Activated CD8-positive, alpha-beta T cell treated with anti-CD3 and anti-CD28 coated beads, Interleukin-2, amount 10 ng/mL, durations not matched to agents 7 days and 5 days (primary cell): ENCODE measurements at regions not wholly inside any gene's neighbourhood (a gene's known extent, or its start where the extent isn't known, plus 50 kb on each side); places are given as distances from the start of the nearest gene placed in this dataset.
"Not testable (repeated sequence)": the region's sequence is repeated elsewhere in the genome, so short reads cannot be mapped to it uniquely, and the experiment has no call there.

Experiments
- ATAC-seq: fragments of 150-1000 bp; cut with Tn5 transposase; one replicate; pipeline ENCODE4 v1.10.0; 2021; ENCODE audit warnings: moderate library complexity
- CTCF ChIA-PET: fragments of 350-600 bp; sonication (Branson Sonifier 250); formaldehyde crosslinking; loops from one replicate; lab custom pipeline; 2021; ENCODE audit warnings: antibody characterized with exemption; lab: Charles Lee
- POLR2A ChIA-PET: fragments of 350-600 bp; sonication (Branson Sonifier 250); formaldehyde crosslinking; loops from one replicate; lab custom pipeline; 2021; ENCODE audit warnings: antibody characterized with exemption; lab: Charles Lee
- DNase-seq: peaks from one replicate; pipeline ENCODE4 v3.0.0-alpha.2; 2020
- H3K27ac Mint-ChIP-seq: one replicate; pipeline ENCODE4 v1.8.0; 2021; ENCODE audit warnings: mild to moderate bottlenecking, mixed read lengths
- H3K27me3 Mint-ChIP-seq: one replicate; pipeline ENCODE4 v1.8.0; 2021; ENCODE audit warnings: low read depth, mixed read lengths
- H3K36me3 Mint-ChIP-seq: one replicate; pipeline ENCODE4 v1.8.0; 2021; ENCODE audit warnings: low read depth, mixed read lengths
- H3K4me1 Mint-ChIP-seq: one replicate; pipeline ENCODE4 v1.8.0; 2021; ENCODE audit warnings: low read depth, mixed read lengths
- H3K4me3 Mint-ChIP-seq: one replicate; pipeline ENCODE4 v1.8.0; 2021; ENCODE audit warnings: mild to moderate bottlenecking, mixed read lengths
- H3K9me3 Mint-ChIP-seq: one replicate; pipeline ENCODE4 v1.8.0; 2022; ENCODE audit warnings: mixed read lengths; ENCODE audit not compliant: insufficient read depth

- ATAC-seq, result no peak
- no peak overlapping the region for H3K4me3 Mint-ChIP-seq
- H3K9me3 Mint-ChIP-seq, result no peaks in the 10 kb centered on the region
- H3K27ac Mint-ChIP-seq, result no peak overlapping the region
- CTCF ChIA-PET, result no interaction called here
- peaks cover 15% of the 10 kb centered on the region for H3K27me3 Mint-ChIP-seq
- no peaks in the 10 kb centered on the region for H3K4me1 Mint-ChIP-seq
- H3K36me3 Mint-ChIP-seq, result no peaks in the 10 kb centered on the region
- POLR2A ChIA-PET, result no interaction called here
- no peak for DNase-seq
These were observed 171.4 kb downstream of the COPRS start for GRCh38 chr17:31687505-31688126.

GRCh38 chr17:31686495-31686894, 172.5 kb downstream of the COPRS start:
- Mint-ChIP-seq H3K36me3 (no peaks in the 10 kb centered on the region), H3K27me3 (peaks cover 20% of the 10 kb centered on the region), H3K4me3 (no peak overlapping the region), H3K9me3 (no peaks in the 10 kb centered on the region), H3K4me1 (no peaks in the 10 kb centered on the region), H3K27ac (no peak overlapping the region)
- CTCF ChIA-PET, result no interaction called here
- ATAC-seq (no peak), DNase-seq (no peak)
- POLR2A ChIA-PET, result no interaction called here

GRCh38 chr17:31684901-31685300, 174.1 kb downstream of the COPRS start:
- ATAC-seq (no peak), DNase-seq (no peak)
- Mint-ChIP-seq H3K36me3 (no peaks in the 10 kb centered on the region), H3K27ac (no peak overlapping the region), H3K4me1 (peaks cover 5% of the 10 kb centered on the region), H3K9me3 (no peaks in the 10 kb centered on the region), H3K4me3 (no peak overlapping the region), H3K27me3 (peaks cover 23% of the 10 kb centered on the region)
- ChIA-PET POLR2A (no interaction called here), CTCF (no interaction called here)

- ATAC-seq (no peak), DNase-seq (peak; percentile 34)
- Mint-ChIP-seq H3K4me3 (no peak overlapping the region), H3K27me3 (peaks cover 23% of the 10 kb centered on the region), H3K9me3 (no peaks in the 10 kb centered on the region), H3K27ac (no peak overlapping the region), H3K4me1 (peaks cover 5% of the 10 kb centered on the region), H3K36me3 (no peaks in the 10 kb centered on the region)
- CTCF ChIA-PET, result no interaction called here
- POLR2A ChIA-PET, result no interaction called here
These were observed 178.9 kb downstream of the COPRS start for GRCh38 chr17:31680126-31680525.

- POLR2A ChIA-PET, result no interaction called here
- Mint-ChIP-seq H3K4me3 (no peak overlapping the region), H3K36me3 (no peaks in the 10 kb centered on the region), H3K9me3 (no peaks in the 10 kb centered on the region), H3K27me3 (peaks cover 24% of the 10 kb centered on the region), H3K4me1 (peaks cover 5% of the 10 kb centered on the region), H3K27ac (no peak overlapping the region)
- ATAC-seq (no peak), DNase-seq (no peak)
- CTCF ChIA-PET, result no interaction called here
These were observed 179.4 kb downstream of the COPRS start for GRCh38 chr17:31679667-31680066.

GRCh38 chr17:31678431-31678830, 180.6 kb downstream of the COPRS start:
- Mint-ChIP-seq H3K27ac (no peak overlapping the region), H3K36me3 (no peaks in the 10 kb centered on the region), H3K9me3 (no peaks in the 10 kb centered on the region), H3K4me3 (no peak overlapping the region), H3K4me1 (peaks cover 5% of the 10 kb centered on the region), H3K27me3 (peaks cover 17% of the 10 kb centered on the region)
- DNase-seq (no peak), ATAC-seq (no peak)
- ChIA-PET CTCF (no interaction called here), POLR2A (no interaction called here)

- Mint-ChIP-seq H3K4me1 (peaks cover 5% of the 10 kb centered on the region), H3K9me3 (no peaks in the 10 kb centered on the region), H3K27me3 (peaks cover 14% of the 10 kb centered on the region), H3K27ac (no peak overlapping the region), H3K4me3 (no peak overlapping the region), H3K36me3 (no peaks in the 10 kb centered on the region)
- CTCF ChIA-PET, result no interaction called here
- POLR2A ChIA-PET, result no interaction called here
- DNase-seq, result no peak
- no peak for ATAC-seq
These were observed 181.4 kb downstream of the COPRS start for GRCh38 chr17:31677681-31678080.

- no peaks in the 10 kb centered on the region for H3K9me3 Mint-ChIP-seq
- H3K36me3 Mint-ChIP-seq, result no peaks in the 10 kb centered on the region
- H3K27ac Mint-ChIP-seq, result no peak overlapping the region
- peaks cover 5% of the 10 kb centered on the region for H3K4me1 Mint-ChIP-seq
- H3K27me3 Mint-ChIP-seq, result peaks cover 8% of the 10 kb centered on the region
- CTCF ChIA-PET, result no interaction called here
- ATAC-seq (no peak), DNase-seq (no peak)
- POLR2A ChIA-PET, result no interaction called here
- no peak overlapping the region for H3K4me3 Mint-ChIP-seq
These were observed 182.0 kb downstream of the COPRS start for GRCh38 chr17:31677036-31677435.

GRCh38 chr17:31675392-31675791, 183.7 kb downstream of the COPRS start:
- ATAC-seq, POLR2A ChIA-PET, H3K36me3 Mint-ChIP-seq, H3K9me3 Mint-ChIP-seq, H3K27me3 Mint-ChIP-seq, H3K4me1 Mint-ChIP-seq, DNase-seq, H3K4me3 Mint-ChIP-seq, H3K27ac Mint-ChIP-seq, CTCF ChIA-PET: not testable (repeated sequence)

- ChIA-PET POLR2A (no interaction called here), CTCF (no interaction called here)
- peaks cover 7% of the 10 kb centered on the region for H3K27me3 Mint-ChIP-seq
- no peak overlapping the region for H3K4me3 Mint-ChIP-seq
- H3K36me3 Mint-ChIP-seq, result no peaks in the 10 kb centered on the region
- no peaks in the 10 kb centered on the region for H3K9me3 Mint-ChIP-seq
- DNase-seq (no peak), ATAC-seq (no peak)
- no peak overlapping the region for H3K27ac Mint-ChIP-seq
- H3K4me1 Mint-ChIP-seq, result peaks cover 5% of the 10 kb centered on the region
These were observed 184.2 kb downstream of the COPRS start for GRCh38 chr17:31674717-31675349.

- peaks cover 5% of the 10 kb centered on the region for H3K4me1 Mint-ChIP-seq
- no peak for DNase-seq
- ChIA-PET POLR2A (no interaction called here), CTCF (no interaction called here)
- no peaks in the 10 kb centered on the region for H3K9me3 Mint-ChIP-seq
- no peak overlapping the region for H3K27ac Mint-ChIP-seq
- no peak overlapping the region for H3K4me3 Mint-ChIP-seq
- H3K36me3 Mint-ChIP-seq, result no peaks in the 10 kb centered on the region
- no peak for ATAC-seq
- H3K27me3 Mint-ChIP-seq, result peaks cover 12% of the 10 kb centered on the region
These were observed 184.7 kb downstream of the COPRS start for GRCh38 chr17:31674305-31674704.

- H3K27ac Mint-ChIP-seq, result no peak overlapping the region
- H3K4me1 Mint-ChIP-seq, result peaks cover 5% of the 10 kb centered on the region
- CTCF ChIA-PET, result no interaction called here
- DNase-seq (no peak), ATAC-seq (no peak)
- peaks cover 20% of the 10 kb centered on the region for H3K27me3 Mint-ChIP-seq
- H3K9me3 Mint-ChIP-seq, result no peaks in the 10 kb centered on the region
- POLR2A ChIA-PET, result interaction anchor here (0.7 kb wide), 1 partner anchor 127 kb away, joined by 3 read pairs; no protein-coding TSS in a partner anchor
- no peaks in the 10 kb centered on the region for H3K36me3 Mint-ChIP-seq
- H3K4me3 Mint-ChIP-seq, result no peak overlapping the region
These were observed 186.0 kb downstream of the COPRS start for GRCh38 chr17:31673076-31673475.
